Left lung (tissue), 4 donors: ENCODE measurements at regions not wholly inside any gene's neighbourhood (a gene's known extent, or its start where the extent isn't known, plus 50 kb on each side); places are given as distances from the start of the nearest gene placed in this dataset.
A peak's percentile ranks its signal among the peaks of the same experiment; 100 is the strongest.

Experiments
- ATAC-seq: fragments of 200-7000 bp; cut with Tn5 transposase; one replicate; pipeline ENCODE4 v1.9.1; 2020; ENCODE audit warnings: moderate library complexity
- DNase-seq, 4 donors: peaks; one replicate each; pipeline ENCODE4 v3.0.0-alpha.2; 2013 to 2020
- H3K27ac ChIP-seq, 2 donors: fragments of 200-600 bp; sonication (generic) in 1 of 2; one replicate each; pipeline versions ENCODE4 v1.5.0 to v1.8.0; 2020 to 2021
- H3K27me3 ChIP-seq, 2 donors: fragments of 200-600 bp; sonication (generic) in 1 of 2; one replicate each; pipeline versions ENCODE4 v1.5.0 to v1.8.0; 2020 to 2021
- H3K36me3 ChIP-seq, 2 donors: fragments of 200-600 bp; sonication (generic) in 1 of 2; one replicate each; pipeline versions ENCODE4 v1.5.0 to v1.8.0; 2020 to 2021
- H3K4me1 ChIP-seq, 2 donors: fragments of 200-600 bp; one replicate each; pipeline ENCODE4 v1.8.0; 2021
- H3K4me3 ChIP-seq, 2 donors: fragments of 200-600 bp; sonication (generic) in 1 of 2; one replicate each; pipeline versions ENCODE4 v1.5.0 to v1.8.0; 2020 to 2021; ENCODE audit warnings: mild to moderate bottlenecking in 1 of 2
- H3K9me3 ChIP-seq, 2 donors: fragments of 200-600 bp; sonication (generic) in 1 of 2; one replicate each; pipeline versions ENCODE4 v1.5.0 to v1.8.0; 2020 to 2021
- intact Hi-C, 2 donors: fragments of 100-400 bp; cut with DNase I; formaldehyde crosslinking; loops; one replicate each; pipeline versions ENCODE4 v1.11.2 to v1.14.2; 2022
- TF ChIP-seq, protein P1 (sequence below), 2 donors: fragments of 200-600 bp; sonication (generic) in 1 of 2; IDR thresholded peaks; one replicate each; pipeline versions ENCODE4 v1.5.0 to v1.8.0; 2021; ENCODE audit warnings: antibody characterized with exemption in 2 of 2
- donor health status: DM: no; HTN: yes; CAD: no.
- donor health status: DM: no; HTN: no; CAD: no.

DNA sequence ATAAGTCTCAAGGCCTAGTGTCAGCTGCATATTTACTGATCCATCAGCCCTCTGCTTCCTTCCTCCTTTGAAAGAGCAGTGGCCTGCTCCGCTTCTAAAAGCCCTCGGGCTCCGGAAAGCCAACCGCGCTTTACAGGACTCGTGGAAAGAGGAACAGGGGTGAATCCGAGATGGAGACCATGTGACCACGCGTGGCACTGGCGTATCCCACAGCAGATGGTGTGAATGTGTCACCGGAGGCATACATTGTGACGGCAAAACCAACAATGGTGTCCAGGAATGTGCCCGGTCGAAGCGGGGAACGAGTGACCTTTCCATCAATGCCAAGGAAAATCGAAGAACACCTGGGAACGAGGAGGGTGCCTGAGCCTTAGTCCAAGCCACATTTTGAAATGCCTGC lies 484.6 kb downstream of the SPATA31A7 start:
- DNase-seq, result peak in 1 of 4 donors; percentile 39
- Histone ChIP-seq H3K36me3 (no peaks in the 10 kb centered on the region), H3K27me3 (no peaks in the 10 kb centered on the region), H3K4me3 (no peak overlapping the region), H3K27ac (no peak overlapping the region), H3K4me1 (no peaks in the 10 kb centered on the region), H3K9me3 (peaks cover 0 to 36% of the 10 kb centered on the region in 2 donors)
- TF ChIP-seq, protein P1, sequence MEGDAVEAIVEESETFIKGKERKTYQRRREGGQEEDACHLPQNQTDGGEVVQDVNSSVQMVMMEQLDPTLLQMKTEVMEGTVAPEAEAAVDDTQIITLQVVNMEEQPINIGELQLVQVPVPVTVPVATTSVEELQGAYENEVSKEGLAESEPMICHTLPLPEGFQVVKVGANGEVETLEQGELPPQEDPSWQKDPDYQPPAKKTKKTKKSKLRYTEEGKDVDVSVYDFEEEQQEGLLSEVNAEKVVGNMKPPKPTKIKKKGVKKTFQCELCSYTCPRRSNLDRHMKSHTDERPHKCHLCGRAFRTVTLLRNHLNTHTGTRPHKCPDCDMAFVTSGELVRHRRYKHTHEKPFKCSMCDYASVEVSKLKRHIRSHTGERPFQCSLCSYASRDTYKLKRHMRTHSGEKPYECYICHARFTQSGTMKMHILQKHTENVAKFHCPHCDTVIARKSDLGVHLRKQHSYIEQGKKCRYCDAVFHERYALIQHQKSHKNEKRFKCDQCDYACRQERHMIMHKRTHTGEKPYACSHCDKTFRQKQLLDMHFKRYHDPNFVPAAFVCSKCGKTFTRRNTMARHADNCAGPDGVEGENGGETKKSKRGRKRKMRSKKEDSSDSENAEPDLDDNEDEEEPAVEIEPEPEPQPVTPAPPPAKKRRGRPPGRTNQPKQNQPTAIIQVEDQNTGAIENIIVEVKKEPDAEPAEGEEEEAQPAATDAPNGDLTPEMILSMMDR (IDR thresholded peaks at IDR 0.05), result no peak
- no peak for ATAC-seq
- intact Hi-C loops, result no loop called here

DNA sequence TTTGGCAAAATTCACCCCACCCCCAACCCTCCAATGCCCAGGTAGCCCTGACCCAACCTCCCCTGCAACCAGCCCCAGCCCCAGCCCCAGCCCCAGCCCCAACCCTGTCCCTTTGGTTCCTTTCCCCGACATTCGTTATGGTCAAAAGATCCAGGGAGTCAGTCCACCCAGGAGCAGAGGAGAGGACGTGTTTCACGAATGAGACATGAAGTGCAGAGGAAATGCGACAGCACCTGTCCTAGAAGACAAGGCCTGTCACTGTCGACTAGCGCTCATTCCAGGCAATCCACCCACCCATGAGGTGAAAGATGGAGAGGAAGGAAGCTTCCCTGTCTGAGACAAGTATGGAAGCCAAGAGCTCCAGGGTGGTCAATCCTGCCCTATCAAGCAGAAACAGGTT lies 485.0 kb downstream of the SPATA31A7 start:
- Histone ChIP-seq H3K4me3 (no peak overlapping the region), H3K36me3 (no peaks in the 10 kb centered on the region), H3K27ac (no peak overlapping the region), H3K27me3 (no peaks in the 10 kb centered on the region), H3K9me3 (peaks cover 0 to 35% of the 10 kb centered on the region in 2 donors), H3K4me1 (no peaks in the 10 kb centered on the region)
- TF ChIP-seq, protein P1 (IDR thresholded peaks at IDR 0.05), result no peak
- no peak for DNase-seq
- no peak for ATAC-seq
- intact Hi-C loops, result no loop called here
